Esophagus squamous epithelium (tissue), 5 donors: ENCODE measurements at regions not wholly inside any gene's neighbourhood (a gene's known extent, or its start where the extent isn't known, plus 50 kb on each side); places are given as distances from the start of the nearest gene placed in this dataset.
"Not testable (repeated sequence)": the region's sequence is repeated elsewhere in the genome, so short reads cannot be mapped to it uniquely, and the experiment has no call there.

Experiments used
- DNase-seq: peaks from one replicate; lab custom pipeline; 2025; lab: John Stamatoyannopoulos, UW
- H3K27ac ChIP-seq, 4 donors: fragments of 200-600 bp; sonication (generic); one replicate each; pipeline ENCODE4 v1.5.1; 2016 to 2019; ENCODE audit warnings: mild to moderate bottlenecking in 1 of 4
- H3K27me3 ChIP-seq, 4 donors: fragments of 200-600 bp; sonication (generic); 1 replicate in 3 of 4; 2 replicates in 1 of 4; pipeline versions ENCODE4 v1.5.1 to v1.6.0; 2017 to 2021; ENCODE audit warnings: antibody characterized with exemption in 1 of 4
- H3K36me3 ChIP-seq, 3 donors: fragments of 200-600 bp; sonication (generic); one replicate each; pipeline ENCODE4 v1.5.1; 2016 to 2019
- H3K4me1 ChIP-seq, 3 donors: fragments of 200-600 bp; sonication (generic); one replicate each; pipeline ENCODE4 v1.5.1; 2017 to 2019
- H3K4me3 ChIP-seq, 4 donors: fragments of 200-600 bp; sonication (generic); 1 replicate in 3 of 4; 2 replicates in 1 of 4; pipeline ENCODE4 v1.5.1; 2016 to 2019; ENCODE audit warnings: mild to moderate bottlenecking in 2 of 4, moderate library complexity in 1 of 4
- H3K9me3 ChIP-seq, 3 donors: fragments of 200-600 bp; sonication (generic); one replicate each; pipeline ENCODE4 v1.5.1; 2016 to 2019
- POLR2A ChIP-seq, 4 donors: fragments of 450-650 bp; IDR thresholded peaks; one replicate each; pipeline ENCODE4 v1.6.1; 2017; ENCODE audit warnings: antibody characterized with exemption in 4 of 4, mild to moderate bottlenecking in 4 of 4, moderate library complexity in 3 of 4
- WGBS, 2 donors: methylation state at CpG; one replicate each; pipeline ENCODE4 v1.1.5; 2018; 5-methylcytosine and 5-hydroxymethylcytosine counted together
- intact Hi-C: fragments of 100-400 bp; cut with DNase I; formaldehyde crosslinking; loops from one replicate; pipeline ENCODE4 v1.15.0; 2022
- TF ChIP-seq, protein P1 (sequence below), 6 experiments: fragments of 450-650 bp in 4 of 6; fragments of 200-600 bp in 2 of 6; sonication (generic) in 2 of 6; IDR thresholded peaks; one replicate each; pipeline ENCODE4 v1.5.1; 2016 to 2019; ENCODE audit warnings: antibody characterized with exemption in 6 of 6, mild to moderate bottlenecking in 4 of 6, moderate library complexity in 4 of 6
- donor health status: DM: yes; HTN: yes; CAD: no.

DNA sequence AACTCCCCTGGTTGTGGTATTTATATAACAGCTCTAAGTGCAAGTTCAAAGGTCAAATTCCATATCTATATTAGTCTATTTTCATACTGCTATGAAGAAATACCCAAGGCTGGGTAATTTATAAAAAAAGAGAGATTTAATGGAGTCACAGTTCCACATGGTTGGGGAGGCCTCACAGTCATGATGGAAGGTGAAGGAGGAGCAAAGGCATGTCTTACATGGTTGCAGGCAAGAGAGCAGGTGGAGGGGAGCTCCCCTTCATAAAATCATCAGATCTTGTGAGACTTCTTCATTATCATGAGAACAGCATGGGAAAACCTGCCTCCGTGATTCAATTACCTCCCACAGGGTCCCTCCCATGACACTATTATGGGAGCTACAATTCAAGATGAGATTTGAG, 179.6 kb upstream of the FBXO11 start:
- TF ChIP-seq POLR2A (IDR thresholded peaks at IDR 0.05): no peak
- TF ChIP-seq, protein P1, sequence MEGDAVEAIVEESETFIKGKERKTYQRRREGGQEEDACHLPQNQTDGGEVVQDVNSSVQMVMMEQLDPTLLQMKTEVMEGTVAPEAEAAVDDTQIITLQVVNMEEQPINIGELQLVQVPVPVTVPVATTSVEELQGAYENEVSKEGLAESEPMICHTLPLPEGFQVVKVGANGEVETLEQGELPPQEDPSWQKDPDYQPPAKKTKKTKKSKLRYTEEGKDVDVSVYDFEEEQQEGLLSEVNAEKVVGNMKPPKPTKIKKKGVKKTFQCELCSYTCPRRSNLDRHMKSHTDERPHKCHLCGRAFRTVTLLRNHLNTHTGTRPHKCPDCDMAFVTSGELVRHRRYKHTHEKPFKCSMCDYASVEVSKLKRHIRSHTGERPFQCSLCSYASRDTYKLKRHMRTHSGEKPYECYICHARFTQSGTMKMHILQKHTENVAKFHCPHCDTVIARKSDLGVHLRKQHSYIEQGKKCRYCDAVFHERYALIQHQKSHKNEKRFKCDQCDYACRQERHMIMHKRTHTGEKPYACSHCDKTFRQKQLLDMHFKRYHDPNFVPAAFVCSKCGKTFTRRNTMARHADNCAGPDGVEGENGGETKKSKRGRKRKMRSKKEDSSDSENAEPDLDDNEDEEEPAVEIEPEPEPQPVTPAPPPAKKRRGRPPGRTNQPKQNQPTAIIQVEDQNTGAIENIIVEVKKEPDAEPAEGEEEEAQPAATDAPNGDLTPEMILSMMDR (IDR thresholded peaks at IDR 0.05): no peak
- DNase-seq: no peak
- no peaks in the 10 kb centered on the region for H3K9me3 ChIP-seq
- intact Hi-C loops: no loop called here
- H3K27ac ChIP-seq: no peak overlapping the region
- no peak overlapping the region for H3K4me3 ChIP-seq
- 88 to 100% methylated on average over 1 of the region's 1 CpG for WGBS, 2 donors
- no peaks in the 10 kb centered on the region for H3K4me1 ChIP-seq
- H3K27me3 ChIP-seq: no peaks in the 10 kb centered on the region
- no peaks in the 10 kb centered on the region for H3K36me3 ChIP-seq

DNA sequence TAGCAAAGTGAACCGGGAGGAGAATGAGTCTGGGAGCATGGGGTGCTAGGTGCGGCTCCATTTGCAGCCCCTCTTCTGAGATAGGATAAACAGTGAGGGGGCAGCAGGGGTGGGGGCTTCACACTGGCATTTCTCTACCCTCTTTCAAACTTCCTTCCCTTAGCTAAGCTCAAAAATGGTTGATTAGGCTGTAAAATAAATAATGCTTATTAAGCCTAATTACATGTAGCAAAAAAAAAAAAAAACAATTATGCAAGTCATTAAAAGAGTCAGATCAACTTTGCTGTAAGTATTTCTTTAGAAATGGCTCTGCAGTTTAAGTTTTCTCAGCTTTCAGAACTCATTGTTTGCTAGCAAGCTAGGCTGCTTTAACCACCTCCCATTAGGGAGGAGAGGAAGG, 182.7 kb upstream of the FBXO11 start:
- DNase-seq: no peak
- H3K36me3 ChIP-seq: no peaks in the 10 kb centered on the region
- no peak for TF ChIP-seq POLR2A (IDR thresholded peaks at IDR 0.05)
- TF ChIP-seq, protein P1 (IDR thresholded peaks at IDR 0.05): no peak
- no peaks in the 10 kb centered on the region for H3K27me3 ChIP-seq
- no peaks in the 10 kb centered on the region for H3K9me3 ChIP-seq
- intact Hi-C loops: no loop called here
- H3K27ac ChIP-seq: no peak overlapping the region
- H3K4me1 ChIP-seq: no peaks in the 10 kb centered on the region
- 86 to 90% methylated on average over 2 of the region's 2 CpGs for WGBS, 2 donors
- no peak overlapping the region for H3K4me3 ChIP-seq

DNA sequence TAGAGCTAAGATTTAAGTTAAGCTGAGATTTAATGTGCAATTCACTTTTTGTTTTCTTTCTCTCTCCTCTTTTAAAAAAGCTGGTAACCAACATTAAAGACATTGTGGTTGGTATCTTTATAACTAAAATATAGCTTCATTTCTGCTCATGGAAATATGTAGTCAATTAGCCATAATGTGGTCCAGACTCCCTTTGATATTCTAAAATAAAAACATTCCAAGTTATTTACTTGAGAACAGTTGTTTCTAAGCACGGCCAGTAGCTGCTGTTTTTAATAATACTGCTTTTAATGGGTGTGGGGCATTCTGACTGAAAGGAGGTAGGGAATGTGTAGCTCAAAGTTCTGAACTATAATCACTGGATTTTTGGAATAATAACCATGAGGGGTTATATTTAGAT, 183.3 kb upstream of the FBXO11 start:
- DNase-seq: no peak
- Histone ChIP-seq H3K9me3 (no peaks in the 10 kb centered on the region), H3K4me3 (no peak overlapping the region), H3K36me3 (no peaks in the 10 kb centered on the region), H3K27me3 (no peaks in the 10 kb centered on the region), H3K4me1 (no peaks in the 10 kb centered on the region), H3K27ac (no peak overlapping the region)
- 53 to 61% methylated on average over 1 of the region's 1 CpG for WGBS, 2 donors
- TF ChIP-seq, protein P1 (IDR thresholded peaks at IDR 0.05): no peak
- TF ChIP-seq POLR2A (IDR thresholded peaks at IDR 0.05): no peak
- intact Hi-C loops: no loop called here

DNA sequence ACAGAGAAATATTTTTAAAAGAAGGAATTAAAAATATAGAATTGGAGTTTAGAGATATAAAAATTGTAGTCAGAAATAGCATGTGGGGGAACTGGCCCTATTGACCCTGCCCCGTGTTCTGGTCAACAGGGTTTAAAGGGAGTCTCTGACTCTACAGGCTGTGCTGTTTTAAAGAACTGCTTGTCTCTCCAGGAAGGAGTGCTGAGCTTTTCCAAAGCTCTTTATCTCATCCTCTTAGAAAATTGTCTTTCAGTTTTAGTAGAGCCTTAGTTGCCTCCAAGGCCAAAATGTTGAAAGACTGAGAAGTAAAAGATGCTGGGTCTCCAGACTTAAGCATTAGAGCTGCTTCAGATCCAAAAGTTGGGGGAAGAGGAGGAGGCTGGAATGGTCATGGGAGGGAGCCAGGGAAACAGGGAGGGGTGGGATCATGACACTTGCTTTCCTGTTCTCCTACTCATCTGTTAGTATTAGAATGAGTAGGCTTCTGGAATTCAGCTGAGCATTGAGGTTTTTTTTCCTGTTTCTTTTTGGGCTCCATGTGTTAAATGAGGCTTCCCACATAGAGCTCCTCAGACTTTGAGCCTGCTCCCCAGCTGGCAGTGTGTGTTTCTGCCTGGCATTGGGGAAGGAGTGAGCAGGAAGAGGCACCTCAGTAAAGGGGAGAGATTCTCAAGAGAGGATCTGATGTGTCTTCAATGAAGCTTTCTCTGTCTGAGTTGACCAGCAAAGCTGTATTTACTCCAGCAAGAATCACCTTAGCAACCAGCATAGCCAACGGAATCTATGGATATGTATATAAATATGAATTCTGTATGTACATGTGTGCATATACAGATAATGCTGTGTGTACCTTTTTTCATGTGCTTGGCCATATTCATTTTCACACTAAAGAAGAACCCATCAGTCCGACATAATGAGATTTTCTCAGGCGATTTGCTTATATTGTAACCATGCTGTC, 186.8 kb upstream of the FBXO11 start:
- WGBS, 2 donors: 80 to 89% methylated on average over 4 of the region's 4 CpGs
- Histone ChIP-seq H3K36me3 (no peaks in the 10 kb centered on the region), H3K9me3 (no peaks in the 10 kb centered on the region), H3K4me1 (no peaks in the 10 kb centered on the region), H3K27ac (no peak overlapping the region), H3K4me3 (no peak overlapping the region), H3K27me3 (no peaks in the 10 kb centered on the region)
- DNase-seq: no peak
- TF ChIP-seq POLR2A (IDR thresholded peaks at IDR 0.05): no peak
- intact Hi-C loops: no loop called here

DNA sequence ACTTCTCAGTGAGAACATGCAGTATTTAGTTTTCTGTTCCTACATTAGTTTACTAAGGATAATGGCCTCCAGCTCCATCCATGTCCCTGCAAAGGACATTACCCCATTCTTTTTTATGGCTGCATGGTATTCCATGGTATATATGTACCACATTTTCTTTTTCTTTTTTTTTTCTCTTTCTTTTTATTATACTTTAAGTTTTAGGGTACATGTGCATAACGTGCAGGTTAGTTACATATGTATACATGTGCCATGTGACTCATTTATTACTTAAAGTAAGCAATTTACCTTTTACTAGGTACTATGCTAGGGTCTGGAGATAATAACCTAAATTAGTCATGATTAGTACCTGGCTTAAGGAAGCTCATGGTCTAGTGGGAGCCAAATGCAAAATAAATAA, 190.5 kb upstream of the FBXO11 start:
- DNase-seq, H3K4me3 ChIP-seq, H3K4me1 ChIP-seq, intact Hi-C loops, H3K27ac ChIP-seq, H3K27me3 ChIP-seq, H3K9me3 ChIP-seq, H3K36me3 ChIP-seq: not testable (repeated sequence)
- 67 to 70% methylated on average over 1 of the region's 1 CpG for WGBS, 2 donors

DNA sequence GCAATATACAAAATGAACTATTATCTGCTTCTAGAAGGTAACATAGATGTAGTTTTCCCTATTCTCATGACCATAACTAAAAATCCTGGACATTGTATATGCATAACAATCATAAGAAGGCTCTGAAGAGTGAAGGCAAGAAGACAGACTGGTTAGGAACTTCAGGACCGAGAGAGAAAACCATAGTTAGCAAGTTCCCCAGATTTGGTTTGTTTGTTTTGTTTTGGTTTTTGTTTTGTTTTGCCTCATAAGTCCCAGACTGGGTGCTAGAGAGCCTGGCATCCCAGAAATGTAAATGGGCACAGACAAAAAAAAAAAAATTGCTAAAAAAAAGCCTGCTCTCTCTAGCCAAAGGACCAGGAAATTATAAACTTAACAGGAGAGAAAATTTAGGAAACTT, 192.2 kb upstream of the FBXO11 start:
- no peak overlapping the region for H3K4me3 ChIP-seq
- TF ChIP-seq, protein P1 (IDR thresholded peaks at IDR 0.05): no peak
- no peak for TF ChIP-seq POLR2A (IDR thresholded peaks at IDR 0.05)
- 64 to 69% methylated on average over 1 of the region's 1 CpG for WGBS, 2 donors
- intact Hi-C loops: no loop called here
- no peaks in the 10 kb centered on the region for H3K4me1 ChIP-seq
- no peaks in the 10 kb centered on the region for H3K36me3 ChIP-seq
- no peaks in the 10 kb centered on the region for H3K9me3 ChIP-seq
- no peaks in the 10 kb centered on the region for H3K27me3 ChIP-seq
- H3K27ac ChIP-seq: no peak overlapping the region
- no peak for DNase-seq
